Activated effector memory CD4-positive, alpha-beta T cell treated with Interleukin-2 at 50 U/mL for 16 hours (primary cell): ENCODE measurements at regions not wholly inside any gene's neighbourhood (a gene's known extent, or its start where the extent isn't known, plus 50 kb on each side); places are given as distances from the start of the nearest gene placed in this dataset.

Experiments
- DNase-seq: peaks from one replicate; pipeline ENCODE4 v3.0.0-alpha.2; 2020

DNA sequence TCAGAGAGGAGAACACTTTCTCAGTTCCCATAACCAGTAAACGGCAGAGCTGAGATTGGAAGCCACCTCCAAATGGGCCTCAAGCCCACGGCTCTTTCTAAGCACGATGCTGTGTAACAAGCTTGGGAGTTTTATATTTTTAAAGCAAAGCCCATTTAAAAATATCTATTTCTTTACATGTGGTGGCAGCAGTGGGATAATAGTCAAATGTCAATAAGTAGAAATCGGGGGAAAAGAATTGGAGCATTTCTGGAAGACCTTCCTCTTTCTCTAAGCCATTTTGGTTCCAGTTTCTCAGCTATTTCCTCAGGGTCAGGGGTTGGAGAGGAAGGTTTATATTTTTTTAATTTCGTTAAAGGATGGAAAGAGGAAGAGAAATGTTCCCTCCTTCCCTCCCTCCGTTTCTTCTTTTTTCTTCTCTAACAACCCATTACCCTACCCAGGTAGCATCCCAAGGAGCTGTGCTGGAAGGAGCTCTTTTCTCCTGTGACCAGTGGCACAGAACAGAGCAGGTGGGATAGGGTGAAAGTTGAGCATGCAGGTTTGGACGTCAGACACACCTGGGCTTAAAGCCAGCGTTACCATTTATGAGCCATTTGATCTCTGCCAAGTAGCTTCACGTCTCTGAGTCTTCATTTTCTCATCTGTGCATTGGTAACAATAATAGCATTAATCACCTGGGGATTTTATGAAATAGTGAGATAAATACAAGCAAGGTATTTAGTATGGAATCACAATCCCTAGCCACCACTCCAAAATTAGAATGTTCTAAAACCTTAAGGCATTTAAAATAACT is 515.7 kb downstream of the RPS24 start:
- no peak for DNase-seq

DNA sequence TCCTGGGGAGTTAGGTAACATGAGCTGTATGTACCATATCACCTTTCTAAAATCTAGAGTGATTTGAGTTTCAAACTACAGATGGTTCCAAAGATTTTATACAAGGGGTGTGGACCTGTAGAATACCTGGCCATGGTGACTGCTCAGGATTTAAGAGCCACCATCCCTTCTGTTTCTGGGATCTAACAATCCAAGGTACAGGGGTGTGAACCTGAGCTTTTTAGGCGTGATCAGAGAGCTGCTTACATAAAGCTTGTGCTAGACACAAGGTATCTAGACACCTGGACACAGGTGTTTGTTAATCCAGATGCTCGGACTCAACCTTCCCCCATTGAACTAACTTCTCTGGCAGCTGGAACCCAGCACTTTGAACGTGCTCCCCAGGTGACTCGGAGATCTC is 516.4 kb downstream of the RPS24 start:
- DNase-seq: no peak

DNA sequence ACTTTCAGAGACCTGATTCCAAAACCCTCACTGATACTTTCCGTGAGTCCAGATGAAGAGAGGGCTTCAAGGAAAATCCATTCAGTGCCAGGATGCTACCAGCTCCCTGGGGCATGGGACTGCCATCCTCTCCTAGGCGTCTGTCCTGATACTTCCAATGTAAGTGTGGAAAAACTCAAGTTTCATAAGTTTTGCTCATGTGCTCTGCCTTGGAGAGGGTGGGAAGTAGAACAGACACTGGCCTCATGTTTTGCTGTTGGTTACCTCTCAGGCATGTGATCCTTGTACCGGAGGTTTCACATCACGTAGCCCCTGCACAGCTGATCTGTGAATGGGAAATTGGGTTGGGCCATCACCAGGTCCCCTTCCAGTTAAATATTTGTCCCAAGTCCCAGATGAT is 517.1 kb downstream of the RPS24 start:
- DNase-seq: no peak

GRCh38 chr10:78551184-78552005 is 517.4 kb upstream of the ZMIZ1 start:
- DNase-seq: no peak

- no peak for DNase-seq
Observed at GRCh38 chr10:78552261-78552811, 516.4 kb upstream of the ZMIZ1 start.

- DNase-seq: no peak
Observed at GRCh38 chr10:78553792-78554191, 515.0 kb upstream of the ZMIZ1 start.

GRCh38 chr10:78555128-78555527 is 513.6 kb upstream of the ZMIZ1 start:
- no peak for DNase-seq

- DNase-seq: no peak
Observed at GRCh38 chr10:78556705-78557432, 511.9 kb upstream of the ZMIZ1 start.

- DNase-seq: no peak
Observed at GRCh38 chr10:78557433-78557925, 511.3 kb upstream of the ZMIZ1 start.

DNA sequence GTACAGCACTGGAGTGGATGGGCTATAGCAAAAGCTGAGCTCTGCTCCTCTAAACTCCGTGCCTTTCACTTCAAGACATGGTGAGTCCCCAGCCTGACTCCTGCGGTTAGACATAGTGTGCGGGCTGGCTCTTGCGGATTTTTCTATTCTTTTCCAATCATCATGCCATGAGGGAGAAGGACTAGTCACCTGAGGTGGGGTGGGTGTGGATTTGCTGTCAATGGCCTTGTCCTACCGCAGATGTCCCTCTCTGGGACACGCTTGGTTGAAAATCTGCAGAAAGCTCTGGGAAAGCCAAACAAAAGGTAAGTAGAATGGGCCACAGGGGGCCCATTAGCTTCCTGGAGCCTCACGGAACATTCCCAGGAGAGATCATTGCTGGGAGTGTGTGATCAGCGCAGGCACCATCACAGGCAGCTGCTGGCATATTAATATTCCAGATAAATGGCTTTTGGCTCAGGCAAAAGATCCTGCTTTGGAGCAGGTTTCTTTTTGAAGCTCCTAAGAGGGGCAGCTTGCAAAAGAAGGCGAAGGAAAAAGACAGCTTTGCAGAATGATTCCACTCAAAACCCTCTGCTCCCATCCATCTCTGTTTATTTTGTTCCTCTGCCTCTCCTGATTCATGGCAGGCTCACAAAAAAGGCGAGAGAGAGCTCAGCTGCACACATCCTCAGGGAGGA is 509.0 kb upstream of the ZMIZ1 start:
- DNase-seq: no peak

- no peak for DNase-seq
Observed at GRCh38 chr10:78560341-78560688, 508.5 kb upstream of the ZMIZ1 start.

DNA sequence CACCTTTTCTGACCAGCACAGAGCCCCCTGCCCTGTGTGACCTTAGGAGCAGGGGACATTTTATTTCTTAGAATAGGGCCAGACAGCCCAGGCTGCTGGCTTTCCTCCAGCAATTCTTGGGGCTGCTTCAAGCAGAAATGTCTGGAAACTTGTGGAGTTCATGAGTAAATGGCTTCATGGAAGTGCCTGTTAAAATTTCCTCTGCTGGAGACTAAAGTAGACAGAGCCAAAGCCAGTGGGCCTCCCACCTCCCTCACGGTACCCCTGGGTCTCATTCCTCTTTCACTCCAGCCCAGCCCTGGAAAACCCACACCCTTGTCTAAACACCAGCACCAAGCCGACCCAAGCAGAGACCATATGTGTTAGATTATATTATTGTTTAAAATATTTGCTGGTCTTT is 505.5 kb upstream of the ZMIZ1 start:
- DNase-seq: no peak

DNA sequence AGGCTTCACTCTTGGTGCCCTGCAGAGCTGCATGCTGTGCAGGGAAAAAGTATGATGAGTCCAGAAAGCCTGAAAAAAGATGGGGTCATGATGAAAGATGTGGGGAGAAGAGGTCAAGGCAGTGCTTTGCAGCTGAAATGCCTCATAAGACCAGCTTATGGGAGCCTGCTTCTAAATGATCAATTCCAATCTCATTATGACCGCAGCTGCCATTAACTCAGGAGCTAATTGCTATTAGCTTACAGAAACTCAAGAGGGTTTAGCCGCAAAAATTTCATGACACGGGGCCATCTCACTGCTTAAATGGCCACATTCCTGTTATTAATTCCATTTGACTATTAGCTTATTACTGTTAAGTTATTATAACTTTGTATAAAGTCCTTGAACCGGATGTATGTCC is 502.9 kb upstream of the ZMIZ1 start:
- no peak for DNase-seq

DNA sequence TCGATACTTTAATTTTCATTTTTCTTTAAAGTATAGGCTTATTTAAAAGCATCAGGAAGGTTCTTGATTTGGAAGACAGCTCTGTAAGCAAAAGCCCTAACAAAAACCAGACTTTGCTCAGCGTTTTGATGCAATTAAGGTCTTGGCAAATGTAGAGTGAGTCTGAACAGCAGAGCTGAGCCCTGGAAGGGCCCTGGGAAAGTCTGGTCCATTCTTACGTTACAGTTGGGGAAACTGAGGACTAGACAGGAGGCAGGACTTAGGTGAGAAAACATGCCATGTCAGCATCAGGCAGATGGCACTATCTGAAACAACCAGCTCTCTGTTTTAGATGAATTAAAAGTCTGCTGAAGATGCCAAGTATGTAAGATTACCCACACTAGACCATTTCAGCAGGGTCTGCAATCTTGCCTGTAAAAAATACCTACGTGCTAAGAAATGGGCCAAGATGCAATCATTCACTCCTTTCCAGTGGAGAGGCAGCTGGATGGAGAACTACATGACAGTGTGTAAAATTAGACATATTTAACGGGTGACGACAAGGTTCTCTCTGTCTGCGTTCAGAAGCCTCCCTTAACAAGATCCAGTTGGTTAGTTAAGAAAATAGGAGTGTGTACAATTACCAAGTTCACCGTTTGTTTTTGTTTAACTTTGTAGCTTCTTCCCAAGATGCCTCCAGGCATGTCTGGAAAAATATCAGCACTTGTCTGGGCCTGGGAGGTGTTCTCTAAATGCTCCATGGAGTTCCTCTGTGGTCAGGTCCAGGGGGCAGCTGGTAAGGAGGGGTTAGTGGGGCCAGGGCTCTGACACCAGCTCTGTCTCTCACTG is 502.3 kb upstream of the ZMIZ1 start:
- DNase-seq: no peak

- DNase-seq: no peak
Observed at GRCh38 chr10:78567680-78568455, 500.9 kb upstream of the ZMIZ1 start.

GRCh38 chr10:78568620-78569019 is 500.1 kb upstream of the ZMIZ1 start:
- no peak for DNase-seq

GRCh38 chr10:78570633-78571235 is 498.0 kb upstream of the ZMIZ1 start:
- no peak for DNase-seq

- no peak for DNase-seq
Observed at GRCh38 chr10:78571286-78571685, 497.5 kb upstream of the ZMIZ1 start.

DNA sequence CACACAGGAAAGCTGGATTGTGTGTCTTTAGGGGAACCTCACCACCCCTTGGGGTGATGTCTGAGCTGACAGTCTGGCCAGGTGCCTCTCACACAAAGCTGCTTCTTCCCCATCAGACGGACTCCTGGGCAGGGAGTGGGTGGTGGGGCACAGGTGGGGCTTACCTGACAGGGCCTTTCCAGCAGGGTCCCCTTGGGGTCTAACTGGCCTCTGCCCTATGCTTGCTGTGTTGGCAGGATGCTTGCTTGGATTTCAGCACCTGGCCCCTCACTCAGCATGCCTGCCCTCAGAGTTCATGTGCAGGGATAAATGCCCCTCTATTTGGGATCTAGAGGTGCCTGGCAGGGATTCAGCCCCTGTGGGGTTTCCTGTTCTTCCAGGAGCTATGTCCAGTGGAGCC is 496.9 kb upstream of the ZMIZ1 start:
- DNase-seq: no peak

DNA sequence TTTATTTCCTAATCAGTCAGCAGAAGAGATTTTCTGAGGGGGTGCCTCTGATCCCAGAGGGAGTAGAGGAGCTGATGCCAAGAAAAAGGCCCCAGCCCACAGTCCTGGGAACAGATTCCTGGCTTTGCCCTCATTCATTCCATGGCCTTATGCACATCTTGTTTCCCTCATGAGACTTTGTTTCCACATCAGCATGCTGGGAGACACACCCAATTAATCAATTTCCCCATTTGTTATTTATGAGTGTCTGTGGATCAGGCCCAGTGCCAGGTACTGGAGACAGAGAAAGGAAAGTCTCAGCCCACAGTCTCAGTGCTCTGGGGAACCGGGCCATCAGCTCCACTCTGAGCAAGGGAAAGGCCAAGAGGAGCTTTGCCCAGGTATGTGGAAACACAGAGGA is 496.2 kb upstream of the ZMIZ1 start:
- no peak for DNase-seq
